ENCODE measurements at regions not wholly inside any gene's neighbourhood (a gene's known extent, or its start where the extent isn't known, plus 50 kb on each side); places are given as distances from the start of the nearest gene placed in this dataset.

GRCh38 chrX:68928401-68928800 lies 99.6 kb downstream of the EFNB1 start:
- Histone ChIP-seq H3K27me3 (ENCODE audit: insufficient read depth, low read length, poor library complexity, severe bottlenecking) (no peaks in the 10 kb centered on the region), H3K4me1 (ENCODE audit: insufficient read depth, low read length) (no peaks in the 10 kb centered on the region), H3K4me3 (ENCODE audit: low read length) (no peak overlapping the region), H3K36me3 (ENCODE audit: insufficient read depth, low read length) (no peaks in the 10 kb centered on the region), H3K9me3 (ENCODE audit: low read length) (no peaks in the 10 kb centered on the region), H3K27ac (ENCODE audit: low read depth, low read length) (no peak overlapping the region)
- Mint-ChIP-seq H3K36me3 (no peaks in the 10 kb centered on the region), H3K4me1 (no peaks in the 10 kb centered on the region), H3K27ac (no peak overlapping the region), H3K4me3 (no peak overlapping the region), H3K9me3 (no peaks in the 10 kb centered on the region), H3K27me3 (peaks cover 0 to 3% of the 10 kb centered on the region in 2 donors)
- DNase-seq: no peak
- ChIA-PET CTCF (no interaction called here), POLR2A (no interaction called here)

GRCh38 chrX:68927178-68927577 lies 98.4 kb downstream of the EFNB1 start:
- Mint-ChIP-seq H3K27me3 (peaks cover 0 to 3% of the 10 kb centered on the region in 2 donors), H3K9me3 (no peaks in the 10 kb centered on the region), H3K36me3 (no peaks in the 10 kb centered on the region), H3K4me1 (no peaks in the 10 kb centered on the region), H3K27ac (no peak overlapping the region), H3K4me3 (no peak overlapping the region)
- ChIA-PET CTCF (no interaction called here), POLR2A (no interaction called here)
- Histone ChIP-seq H3K27me3 (ENCODE audit: insufficient read depth, low read length, poor library complexity, severe bottlenecking) (no peaks in the 10 kb centered on the region), H3K4me1 (ENCODE audit: insufficient read depth, low read length) (no peaks in the 10 kb centered on the region), H3K27ac (ENCODE audit: low read depth, low read length) (no peak overlapping the region), H3K4me3 (ENCODE audit: low read length) (no peak overlapping the region), H3K9me3 (ENCODE audit: low read length) (no peaks in the 10 kb centered on the region), H3K36me3 (ENCODE audit: insufficient read depth, low read length) (no peaks in the 10 kb centered on the region)
- no peak for DNase-seq

GRCh38 chrX:68923147-68923546 lies 94.3 kb downstream of the EFNB1 start:
- no peak overlapping the region for H3K27ac Mint-ChIP-seq
- Histone ChIP-seq H3K27me3 (ENCODE audit: insufficient read depth, low read length, poor library complexity, severe bottlenecking) (no peaks in the 10 kb centered on the region), H3K4me3 (ENCODE audit: low read length) (no peak overlapping the region), H3K4me1 (ENCODE audit: insufficient read depth, low read length) (no peaks in the 10 kb centered on the region), H3K36me3 (ENCODE audit: insufficient read depth, low read length) (no peaks in the 10 kb centered on the region), H3K27ac (ENCODE audit: low read depth, low read length) (no peak overlapping the region), H3K9me3 (ENCODE audit: low read length) (no peaks in the 10 kb centered on the region)
- ChIA-PET CTCF (interaction anchor here (1.4 kb wide), 1 partner anchor 9 kb away, joined by 3 read pairs; no protein-coding TSS in a partner anchor), POLR2A (no interaction called here)
- no peaks in the 10 kb centered on the region for H3K9me3 Mint-ChIP-seq
- no peak for DNase-seq
- peaks cover 0 to 3% of the 10 kb centered on the region in 2 donors for H3K27me3 Mint-ChIP-seq
- H3K36me3 Mint-ChIP-seq: no peaks in the 10 kb centered on the region
- peaks cover 0 to 4% (median 0%) of the 10 kb centered on the region in 3 donors for H3K4me1 Mint-ChIP-seq
- H3K4me3 Mint-ChIP-seq: no peak overlapping the region

- H3K9me3 Mint-ChIP-seq: no peaks in the 10 kb centered on the region
- H3K27me3 ChIP-seq (ENCODE audit: insufficient read depth, low read length, poor library complexity, severe bottlenecking): no peaks in the 10 kb centered on the region
- no peak overlapping the region for H3K27ac Mint-ChIP-seq
- H3K4me1 Mint-ChIP-seq: peaks cover 0 to 4% (median 0%) of the 10 kb centered on the region in 3 donors
- H3K4me3 Mint-ChIP-seq: no peak overlapping the region
- CTCF ChIA-PET: interaction anchor here (1.4 kb wide), 1 partner anchor 10 kb away, joined by 3 read pairs; no protein-coding TSS in a partner anchor
- H3K9me3 ChIP-seq (ENCODE audit: low read length): no peaks in the 10 kb centered on the region
- no peaks in the 10 kb centered on the region for H3K4me1 ChIP-seq (ENCODE audit: insufficient read depth, low read length)
- H3K36me3 Mint-ChIP-seq: no peaks in the 10 kb centered on the region
- no peak overlapping the region for H3K27ac ChIP-seq (ENCODE audit: low read depth, low read length)
- H3K36me3 ChIP-seq (ENCODE audit: insufficient read depth, low read length): no peaks in the 10 kb centered on the region
- H3K27me3 Mint-ChIP-seq: peaks cover 0 to 3% of the 10 kb centered on the region in 2 donors
- DNase-seq: no peak
- POLR2A ChIA-PET: no interaction called here
- no peak overlapping the region for H3K4me3 ChIP-seq (ENCODE audit: low read length)
These were observed 93.2 kb downstream of the EFNB1 start for GRCh38 chrX:68922013-68922412.

GRCh38 chrX:68920561-68920960 lies 91.7 kb downstream of the EFNB1 start:
- no peak for DNase-seq
- peaks cover 0 to 4% (median 0%) of the 10 kb centered on the region in 3 donors for H3K4me1 Mint-ChIP-seq
- no peaks in the 10 kb centered on the region for H3K27me3 ChIP-seq (ENCODE audit: insufficient read depth, low read length, poor library complexity, severe bottlenecking)
- H3K27ac ChIP-seq (ENCODE audit: low read depth, low read length): no peak overlapping the region
- no peaks in the 10 kb centered on the region for H3K4me1 ChIP-seq (ENCODE audit: insufficient read depth, low read length)
- H3K27ac Mint-ChIP-seq: no peak overlapping the region
- ChIA-PET CTCF (no interaction called here), POLR2A (no interaction called here)
- peaks cover 0 to 3% of the 10 kb centered on the region in 2 donors for H3K27me3 Mint-ChIP-seq
- no peak overlapping the region for H3K4me3 ChIP-seq (ENCODE audit: low read length)
- no peak overlapping the region for H3K4me3 Mint-ChIP-seq
- H3K9me3 ChIP-seq (ENCODE audit: low read length): no peaks in the 10 kb centered on the region
- H3K36me3 ChIP-seq (ENCODE audit: insufficient read depth, low read length): no peaks in the 10 kb centered on the region
- no peaks in the 10 kb centered on the region for H3K36me3 Mint-ChIP-seq
- H3K9me3 Mint-ChIP-seq: no peaks in the 10 kb centered on the region

GRCh38 chrX:68919707-68920106 lies 90.9 kb downstream of the EFNB1 start:
- Histone ChIP-seq H3K36me3 (ENCODE audit: insufficient read depth, low read length) (no peaks in the 10 kb centered on the region), H3K4me3 (ENCODE audit: low read length) (no peak overlapping the region), H3K4me1 (ENCODE audit: insufficient read depth, low read length) (no peaks in the 10 kb centered on the region), H3K9me3 (ENCODE audit: low read length) (no peaks in the 10 kb centered on the region), H3K27ac (ENCODE audit: low read depth, low read length) (no peak overlapping the region), H3K27me3 (ENCODE audit: insufficient read depth, low read length, poor library complexity, severe bottlenecking) (no peaks in the 10 kb centered on the region)
- Mint-ChIP-seq H3K9me3 (no peaks in the 10 kb centered on the region), H3K4me1 (peaks cover 0 to 4% (median 0%) of the 10 kb centered on the region in 3 donors), H3K4me3 (no peak overlapping the region), H3K27ac (no peak overlapping the region), H3K27me3 (peaks cover 0 to 4% of the 10 kb centered on the region in 2 donors), H3K36me3 (no peaks in the 10 kb centered on the region)
- ChIA-PET POLR2A (no interaction called here), CTCF (no interaction called here)
- DNase-seq: no peak

- H3K27ac Mint-ChIP-seq: no peak overlapping the region
- peaks cover 0 to 4% (median 0%) of the 10 kb centered on the region in 3 donors for H3K4me1 Mint-ChIP-seq
- H3K36me3 Mint-ChIP-seq: no peaks in the 10 kb centered on the region
- Histone ChIP-seq H3K4me1 (ENCODE audit: insufficient read depth, low read length) (no peaks in the 10 kb centered on the region), H3K27me3 (ENCODE audit: insufficient read depth, low read length, poor library complexity, severe bottlenecking) (no peaks in the 10 kb centered on the region), H3K36me3 (ENCODE audit: insufficient read depth, low read length) (no peaks in the 10 kb centered on the region), H3K9me3 (ENCODE audit: low read length) (no peaks in the 10 kb centered on the region), H3K4me3 (ENCODE audit: low read length) (no peak overlapping the region), H3K27ac (ENCODE audit: low read depth, low read length) (no peak overlapping the region)
- H3K4me3 Mint-ChIP-seq: no peak overlapping the region
- CTCF ChIA-PET: interaction anchor here (1.4 kb wide), 1 partner anchor 18 kb away, joined by 3 read pairs; no protein-coding TSS in a partner anchor
- POLR2A ChIA-PET: no interaction called here
- no peak for DNase-seq
- no peaks in the 10 kb centered on the region for H3K9me3 Mint-ChIP-seq
- H3K27me3 Mint-ChIP-seq: peaks cover 4 to 5% of the 10 kb centered on the region in 2 donors
These were observed 89.4 kb downstream of the EFNB1 start for GRCh38 chrX:68918202-68918601.

- Mint-ChIP-seq H3K4me1 (peaks cover 0 to 4% (median 0%) of the 10 kb centered on the region in 3 donors), H3K4me3 (no peak overlapping the region), H3K27me3 (peaks cover 5% of the 10 kb centered on the region in 2 donors), H3K9me3 (no peaks in the 10 kb centered on the region), H3K27ac (no peak overlapping the region), H3K36me3 (no peaks in the 10 kb centered on the region)
- POLR2A ChIA-PET: no interaction called here
- CTCF ChIA-PET: interaction anchor here (1.4 kb wide), 1 partner anchor 18 kb away, joined by 3 read pairs; no protein-coding TSS in a partner anchor
- H3K4me1 ChIP-seq (ENCODE audit: insufficient read depth, low read length): no peaks in the 10 kb centered on the region
- no peaks in the 10 kb centered on the region for H3K9me3 ChIP-seq (ENCODE audit: low read length)
- no peak for DNase-seq
- no peak overlapping the region for H3K4me3 ChIP-seq (ENCODE audit: low read length)
- H3K36me3 ChIP-seq (ENCODE audit: insufficient read depth, low read length): no peaks in the 10 kb centered on the region
- H3K27ac ChIP-seq (ENCODE audit: low read depth, low read length): no peak overlapping the region
- no peaks in the 10 kb centered on the region for H3K27me3 ChIP-seq (ENCODE audit: insufficient read depth, low read length, poor library complexity, severe bottlenecking)
These were observed 89.0 kb downstream of the EFNB1 start for GRCh38 chrX:68917799-68918198.

GRCh38 chrX:68916891-68917290 lies 88.1 kb downstream of the EFNB1 start:
- no peaks in the 10 kb centered on the region for H3K27me3 ChIP-seq (ENCODE audit: insufficient read depth, low read length, poor library complexity, severe bottlenecking)
- Mint-ChIP-seq H3K27me3 (peaks cover 5% of the 10 kb centered on the region in 2 donors), H3K36me3 (no peaks in the 10 kb centered on the region), H3K27ac (no peak overlapping the region), H3K4me3 (no peak overlapping the region), H3K4me1 (peaks cover 0 to 4% (median 0%) of the 10 kb centered on the region in 3 donors), H3K9me3 (no peaks in the 10 kb centered on the region)
- no peaks in the 10 kb centered on the region for H3K4me1 ChIP-seq (ENCODE audit: insufficient read depth, low read length)
- H3K9me3 ChIP-seq (ENCODE audit: low read length): no peaks in the 10 kb centered on the region
- DNase-seq: no peak
- no peak overlapping the region for H3K27ac ChIP-seq (ENCODE audit: low read depth, low read length)
- H3K4me3 ChIP-seq (ENCODE audit: low read length): no peak overlapping the region
- CTCF ChIA-PET: no interaction called here
- POLR2A ChIA-PET: no interaction called here
- no peaks in the 10 kb centered on the region for H3K36me3 ChIP-seq (ENCODE audit: insufficient read depth, low read length)

Data from CD8-positive, alpha-beta memory T cell (primary cell).